Endodermal cell (in vitro differentiated cells): ENCODE measurements at regions not wholly inside any gene's neighbourhood (a gene's known extent, or its start where the extent isn't known, plus 50 kb on each side); places are given as distances from the start of the nearest gene placed in this dataset.

Experiments used
- DNase-seq: peaks from one replicate; pipeline ENCODE4 v3.0.0-alpha.2; 2017
- H3K27ac ChIP-seq: 2 replicates; pipeline ENCODE4 v1.5.1; 2013; ENCODE audit warnings: mild to moderate bottlenecking, low read depth, low read length, moderate library complexity
- H3K27me3 ChIP-seq: 2 replicates; pipeline ENCODE4 v1.6.1; 2013; ENCODE audit warnings: mild to moderate bottlenecking, low read length, moderate library complexity; ENCODE audit not compliant: insufficient read depth, control insufficient read depth, poor library complexity, severe bottlenecking
- H3K36me3 ChIP-seq: 2 replicates; pipeline ENCODE4 v1.7.0; 2013; ENCODE audit warnings: mild to moderate bottlenecking, low read length, moderate library complexity; ENCODE audit not compliant: control insufficient read depth, insufficient read depth
- H3K4me1 ChIP-seq: one replicate; pipeline ENCODE4 v1.7.0; 2013; ENCODE audit warnings: low read length; ENCODE audit not compliant: control insufficient read depth, insufficient read depth
- H3K4me3 ChIP-seq: 2 replicates; pipeline ENCODE4 v1.5.1; 2013; ENCODE audit warnings: mild to moderate bottlenecking, low read length, moderate library complexity
- H3K9ac ChIP-seq: 2 replicates; pipeline ENCODE4 v1.6.1; 2013; ENCODE audit warnings: mild to moderate bottlenecking, low read length, moderate library complexity; ENCODE audit not compliant: poor library complexity, severe bottlenecking; ENCODE audit errors: extremely low read depth
- H3K9me3 ChIP-seq: 2 replicates; pipeline ENCODE4 v1.6.1; 2013; ENCODE audit warnings: mild to moderate bottlenecking, low read length, moderate library complexity; ENCODE audit not compliant: control insufficient read depth
- H3K27ac Mint-ChIP-seq: 2 replicates; pipeline ENCODE4 v1.8.0; 2020; ENCODE audit warnings: mixed read lengths
- H3K27me3 Mint-ChIP-seq: 2 replicates; pipeline ENCODE4 v1.8.0; 2021; ENCODE audit warnings: mild to moderate bottlenecking, mixed read lengths; ENCODE audit not compliant: insufficient read depth
- H3K36me3 Mint-ChIP-seq: 2 replicates; pipeline ENCODE4 v1.8.0; 2020; ENCODE audit warnings: low read depth, mixed read lengths
- H3K4me1 Mint-ChIP-seq: 2 replicates; pipeline ENCODE4 v1.8.0; 2020; ENCODE audit warnings: mixed read lengths
- H3K4me3 Mint-ChIP-seq: 2 replicates; pipeline ENCODE4 v1.8.0; 2020; ENCODE audit warnings: mild to moderate bottlenecking, moderate library complexity, mixed read lengths
- H3K9me3 Mint-ChIP-seq: 2 replicates; pipeline ENCODE4 v1.8.0; 2020; ENCODE audit warnings: mild to moderate bottlenecking, mixed read lengths
- CTCF ChIP-seq: fragments of 200-600 bp; sonication (generic); conservative IDR thresholded peaks from 2 replicates; pipeline ENCODE4 v1.5.0; 2021; ENCODE audit warnings: antibody characterized with exemption, mild to moderate bottlenecking
- WGBS, 2 experiments: methylation state at CpG; one replicate each; pipeline versions ENCODE4 v1.1.5 to v1.1.7; 2013; ENCODE audit warnings: missing lambda C conversion rate in 2 of 2, mixed read lengths in 1 of 2; ENCODE audit not compliant: insufficient coverage in 1 of 2, insufficient read length in 1 of 2; 5-methylcytosine and 5-hydroxymethylcytosine counted together

GRCh38 chr7:153004341-153004740 is 244.8 kb downstream of the ACTR3B start:
- Mint-ChIP-seq H3K4me3 (no peak overlapping the region), H3K27me3 (peaks cover 4% of the 10 kb centered on the region), H3K4me1 (no peaks in the 10 kb centered on the region), H3K27ac (no peak overlapping the region), H3K9me3 (peaks cover 30% of the 10 kb centered on the region), H3K36me3 (no peaks in the 10 kb centered on the region)
- Histone ChIP-seq H3K27ac (no peak overlapping the region), H3K36me3 (no peaks in the 10 kb centered on the region), H3K4me1 (no peaks in the 10 kb centered on the region), H3K4me3 (no peak overlapping the region), H3K9me3 (peaks cover 9% of the 10 kb centered on the region), H3K9ac (no peak overlapping the region), H3K27me3 (no peaks in the 10 kb centered on the region)
- DNase-seq, result no peak
- 78 to 89% methylated on average over 6 to 14 of the region's 14 CpGs for WGBS, 2 experiments
- TF ChIP-seq CTCF, result no peak

- Histone ChIP-seq H3K27me3 (no peaks in the 10 kb centered on the region), H3K4me1 (no peaks in the 10 kb centered on the region), H3K9ac (no peak overlapping the region), H3K9me3 (peaks cover 4% of the 10 kb centered on the region), H3K27ac (no peak overlapping the region), H3K4me3 (no peak overlapping the region), H3K36me3 (no peaks in the 10 kb centered on the region)
- no peaks in the 10 kb centered on the region for H3K4me1 Mint-ChIP-seq
- no peaks in the 10 kb centered on the region for H3K36me3 Mint-ChIP-seq
- H3K9me3 Mint-ChIP-seq, result peaks cover 18% of the 10 kb centered on the region
- no peak overlapping the region for H3K4me3 Mint-ChIP-seq
- DNase-seq, result no peak
- peaks cover 4% of the 10 kb centered on the region for H3K27me3 Mint-ChIP-seq
- WGBS, 2 experiments, result 63 to 72% methylated on average over 5 to 10 of the region's 10 CpGs
- no peak for TF ChIP-seq CTCF
- no peak overlapping the region for H3K27ac Mint-ChIP-seq
These were observed 246.3 kb downstream of the ACTR3B start for GRCh38 chr7:153005750-153006435.

- Mint-ChIP-seq H3K9me3 (peaks cover 13% of the 10 kb centered on the region), H3K4me1 (no peaks in the 10 kb centered on the region), H3K27me3 (peaks cover 4% of the 10 kb centered on the region), H3K27ac (no peak overlapping the region), H3K36me3 (no peaks in the 10 kb centered on the region), H3K4me3 (no peak overlapping the region)
- Histone ChIP-seq H3K27ac (no peak overlapping the region), H3K4me3 (no peak overlapping the region), H3K36me3 (no peaks in the 10 kb centered on the region), H3K9me3 (no peaks in the 10 kb centered on the region), H3K9ac (no peak overlapping the region), H3K4me1 (no peaks in the 10 kb centered on the region), H3K27me3 (no peaks in the 10 kb centered on the region)
- no peak for DNase-seq
- 94 to 96% methylated on average over 2 of the region's 2 CpGs for WGBS, 2 experiments
- TF ChIP-seq CTCF, result no peak
These were observed 246.9 kb downstream of the ACTR3B start for GRCh38 chr7:153006452-153006851.
